Mucosa of descending colon (tissue), 3 donors: ENCODE measurements at regions not wholly inside any gene's neighbourhood (a gene's known extent, or its start where the extent isn't known, plus 50 kb on each side); places are given as distances from the start of the nearest gene placed in this dataset.

ENCODE experiments used
- ATAC-seq: fragments of 200-7000 bp; cut with Tn5 transposase; one replicate; pipeline ENCODE4 v1.9.1; 2020; ENCODE audit warnings: mild to moderate bottlenecking, moderate library complexity
- DNase-seq, 3 donors: peaks; one replicate each; pipeline ENCODE4 v3.0.0-alpha.2; 2020
- H3K36me3 ChIP-seq: fragments of 200-600 bp; one replicate; pipeline ENCODE4 v1.8.0; 2021; ENCODE audit warnings: low read depth, mild to moderate bottlenecking
- H3K4me1 ChIP-seq: fragments of 200-600 bp; one replicate; pipeline ENCODE4 v1.8.0; 2021; ENCODE audit warnings: low read depth, mild to moderate bottlenecking
- H3K4me3 ChIP-seq: fragments of 200-600 bp; one replicate; pipeline ENCODE4 v1.8.0; 2021; ENCODE audit warnings: mild to moderate bottlenecking
- H3K9me3 ChIP-seq: fragments of 200-600 bp; one replicate; pipeline ENCODE4 v1.8.0; 2021; ENCODE audit warnings: mild to moderate bottlenecking
- CTCF ChIP-seq: fragments of 200-600 bp; IDR thresholded peaks from one replicate; pipeline ENCODE4 v1.8.0; 2022; ENCODE audit warnings: antibody characterized with exemption, mild to moderate bottlenecking
- intact Hi-C, 2 donors: fragments of 100-400 bp; cut with DNase I in 1 of 2; cut with micrococcal nuclease in 1 of 2; formaldehyde crosslinking; loops; one replicate each; pipeline versions ENCODE4 v1.11.0 to v1.11.1; 2022; cut with DNase I, micrococcal nuclease
- donor health status: DM: no; HTN: no; CAD: no; lungs with moderate emphysema.
- donor health status: DM: no; HTN: no; CAD: no.
- donor health status: DM: no; HTN: yes; CAD: no.

- DNase-seq: peak in 1 of 3 donors; percentile 49
Measured at GRCh38 chr6:108767418-108768165, 80.6 kb upstream of the ARMC2 start.

GRCh38 chr6:108768166-108768555 lies 80.1 kb upstream of the ARMC2 start:
- intact Hi-C loops: no loop called here
- ATAC-seq (no peak), DNase-seq (no peak)
- TF ChIP-seq CTCF: no peak
- no peaks in the 10 kb centered on the region for H3K4me1 ChIP-seq
- no peaks in the 10 kb centered on the region for H3K36me3 ChIP-seq
- no peaks in the 10 kb centered on the region for H3K9me3 ChIP-seq
- H3K4me3 ChIP-seq: no peak overlapping the region

More at GRCh38 chr6:108767418-108768165, 80.6 kb upstream of the ARMC2 start:
- peak; percentile 71 for ATAC-seq
- no peaks in the 10 kb centered on the region for H3K36me3 ChIP-seq
- intact Hi-C loops: no loop called here
- no peak for TF ChIP-seq CTCF
- H3K4me1 ChIP-seq: no peaks in the 10 kb centered on the region
- H3K4me3 ChIP-seq: no peak overlapping the region
- no peaks in the 10 kb centered on the region for H3K9me3 ChIP-seq

- Histone ChIP-seq H3K9me3 (no peaks in the 10 kb centered on the region), H3K4me1 (no peaks in the 10 kb centered on the region), H3K4me3 (no peak overlapping the region), H3K36me3 (no peaks in the 10 kb centered on the region)
- DNase-seq (no peak), ATAC-seq (no peak)
- intact Hi-C loops: no loop called here
- TF ChIP-seq CTCF: no peak
Measured at GRCh38 chr6:108768792-108769524, 79.3 kb upstream of the ARMC2 start.

- intact Hi-C loops: no loop called here
- ATAC-seq: no peak
Measured at GRCh38 chr6:108771421-108771820, 76.8 kb upstream of the ARMC2 start.

GRCh38 chr6:108774555-108774954 lies 73.7 kb upstream of the ARMC2 start:
- ATAC-seq (no peak), DNase-seq (no peak)
- no peak for TF ChIP-seq CTCF
- Histone ChIP-seq H3K9me3 (no peaks in the 10 kb centered on the region), H3K36me3 (no peaks in the 10 kb centered on the region), H3K4me3 (no peak overlapping the region), H3K4me1 (no peaks in the 10 kb centered on the region)
- intact Hi-C loops: no loop called here

More at GRCh38 chr6:108771421-108771820, 76.8 kb upstream of the ARMC2 start:
- TF ChIP-seq CTCF: no peak
- no peak for DNase-seq
- no peaks in the 10 kb centered on the region for H3K9me3 ChIP-seq
- H3K36me3 ChIP-seq: no peaks in the 10 kb centered on the region
- no peaks in the 10 kb centered on the region for H3K4me1 ChIP-seq
- no peak overlapping the region for H3K4me3 ChIP-seq
